Right lung (tissue), 2 donors: ENCODE measurements at regions not wholly inside any gene's neighbourhood (a gene's known extent, or its start where the extent isn't known, plus 50 kb on each side); places are given as distances from the start of the nearest gene placed in this dataset.
A peak's percentile ranks its signal among the peaks of the same experiment; 100 is the strongest.
"Not testable (repeated sequence)": the region's sequence is repeated elsewhere in the genome, so short reads cannot be mapped to it uniquely, and the experiment has no call there.

Experiments used
- DNase-seq, 2 donors: peaks; one replicate each; pipeline ENCODE4 v3.0.0-alpha.2; 2013

GRCh38 chr1:199791495-199791894 lies 236.0 kb upstream of the NR5A2 start:
- no peak for DNase-seq

GRCh38 chr1:199792874-199793273 lies 234.6 kb upstream of the NR5A2 start:
- DNase-seq = no peak

GRCh38 chr1:199794105-199794863 lies 233.2 kb upstream of the NR5A2 start:
- no peak for DNase-seq

GRCh38 chr1:199799116-199799515 lies 228.4 kb upstream of the NR5A2 start:
- DNase-seq = no peak

DNA sequence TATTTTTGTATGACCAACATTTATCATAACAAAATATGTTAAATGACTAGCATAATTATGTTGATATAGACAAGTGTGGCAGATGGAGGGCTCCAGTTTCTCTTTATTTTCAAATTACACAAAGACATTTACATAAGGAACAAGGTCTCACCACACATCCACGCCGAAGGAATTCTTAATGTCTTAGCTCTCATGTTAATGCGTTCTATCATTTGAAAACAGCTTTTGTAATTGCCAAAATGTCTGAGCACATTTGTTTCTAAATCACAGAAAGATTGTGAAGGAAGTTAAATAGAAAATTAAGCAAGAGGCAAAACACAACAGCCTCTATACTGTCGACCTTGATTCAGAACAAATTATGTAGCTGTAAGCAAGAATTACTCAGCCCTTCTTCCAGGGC lies 223.0 kb upstream of the NR5A2 start:
- DNase-seq = no peak

- DNase-seq = no peak
These were observed 219.2 kb upstream of the NR5A2 start for GRCh38 chr1:199808110-199808870.

DNA sequence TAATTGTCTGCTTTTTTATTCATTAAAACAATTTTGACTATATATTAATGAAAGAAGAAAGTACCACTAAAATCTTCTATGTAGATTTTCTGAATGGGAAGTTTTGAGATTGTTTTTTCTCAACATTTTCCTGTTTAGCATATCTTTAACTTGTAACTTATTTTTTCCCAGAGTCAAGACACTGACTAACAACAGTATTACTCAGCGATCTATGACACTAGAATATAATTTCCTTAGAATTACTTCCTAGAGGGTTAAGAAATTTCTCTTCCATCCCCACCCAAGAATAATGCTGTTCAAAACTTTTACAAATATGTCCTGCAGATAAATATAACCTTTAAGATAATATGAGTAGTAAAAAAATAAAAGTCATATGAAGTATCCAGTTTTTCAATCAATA lies 218.2 kb upstream of the NR5A2 start:
- no peak for DNase-seq

DNA sequence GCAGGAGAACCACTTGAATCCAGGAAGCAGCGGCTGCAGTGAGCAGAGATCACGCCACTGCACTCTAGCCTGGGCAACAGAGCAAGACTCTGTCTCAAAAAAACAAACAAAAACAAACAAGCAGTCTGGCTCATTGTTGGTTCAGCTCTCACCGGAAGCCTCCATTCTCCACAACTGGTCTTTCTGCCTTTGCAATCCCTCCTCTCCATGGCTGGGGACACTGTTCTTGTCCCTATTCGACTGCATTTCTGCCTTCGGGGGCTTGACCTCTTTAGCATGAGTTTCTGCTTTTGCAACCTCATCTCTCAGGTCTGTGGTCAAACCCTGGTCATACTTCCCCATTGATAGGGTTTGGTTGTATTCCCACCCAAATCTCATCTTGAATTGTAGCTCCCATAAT lies 216.3 kb upstream of the NR5A2 start:
- no peak for DNase-seq

DNA sequence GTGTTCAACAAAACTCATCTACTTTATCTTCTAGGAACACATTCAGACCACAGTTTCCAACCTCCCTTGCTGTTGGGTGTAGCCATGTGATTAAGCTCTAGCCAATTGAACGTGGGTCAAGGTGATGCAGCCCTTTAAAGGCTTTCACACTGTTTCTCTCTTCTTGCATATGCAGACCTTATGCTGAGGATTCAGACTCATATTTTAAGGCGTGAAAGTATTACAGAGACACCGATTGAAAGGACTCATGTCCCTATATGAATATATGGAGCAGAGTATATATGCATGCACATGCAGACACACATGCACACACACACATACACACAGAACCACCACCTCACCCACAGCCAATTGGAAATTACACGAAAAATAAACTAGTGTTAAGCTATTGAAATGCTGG lies 214.3 kb upstream of the NR5A2 start:
- DNase-seq = no peak

DNA sequence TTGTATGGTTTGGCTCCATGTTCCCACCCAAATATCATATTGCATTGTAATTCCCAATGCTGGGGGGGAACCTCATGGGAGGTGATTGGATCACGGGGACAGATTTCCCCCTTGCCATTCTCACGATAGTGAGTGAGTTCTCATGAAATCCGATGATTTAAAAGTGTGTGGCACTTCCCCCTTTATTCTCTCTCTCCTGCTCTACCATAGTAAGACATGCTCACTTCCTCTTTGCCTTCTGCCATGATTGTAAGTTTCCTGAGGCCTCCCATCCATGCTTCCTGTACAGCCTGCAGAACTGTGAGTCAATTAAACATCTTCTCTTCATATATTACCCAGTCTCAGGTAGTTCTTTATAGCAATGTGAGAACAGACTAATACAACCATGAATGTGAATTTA lies 211.6 kb upstream of the NR5A2 start:
- no peak for DNase-seq

DNA sequence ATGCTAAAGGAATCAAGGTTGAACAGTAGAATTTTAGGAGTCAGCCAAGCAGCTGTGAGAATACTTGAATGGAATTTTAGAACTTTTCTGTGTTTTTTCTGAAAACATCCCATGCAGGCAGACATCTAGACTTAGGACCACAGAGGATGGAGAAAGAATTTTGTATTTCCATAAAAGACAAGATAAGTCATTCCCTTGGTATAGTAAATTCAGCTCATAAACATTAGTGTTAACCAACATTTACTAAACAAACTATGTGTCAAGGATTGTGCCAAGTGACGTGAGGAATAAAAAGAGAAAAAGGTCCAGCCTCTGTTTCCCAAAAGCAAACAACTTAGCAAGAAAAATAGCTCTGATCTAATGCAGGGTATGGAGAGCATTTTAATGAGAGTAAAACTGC lies 210.2 kb upstream of the NR5A2 start:
- no peak for DNase-seq

- peak; percentile 25 to 38 for DNase-seq
These were observed 206.3 kb upstream of the NR5A2 start for GRCh38 chr1:199821029-199821779.

- DNase-seq = no peak
These were observed 195.1 kb upstream of the NR5A2 start for GRCh38 chr1:199832451-199832850.

GRCh38 chr1:199834711-199835110 lies 192.8 kb upstream of the NR5A2 start:
- no peak for DNase-seq

DNA sequence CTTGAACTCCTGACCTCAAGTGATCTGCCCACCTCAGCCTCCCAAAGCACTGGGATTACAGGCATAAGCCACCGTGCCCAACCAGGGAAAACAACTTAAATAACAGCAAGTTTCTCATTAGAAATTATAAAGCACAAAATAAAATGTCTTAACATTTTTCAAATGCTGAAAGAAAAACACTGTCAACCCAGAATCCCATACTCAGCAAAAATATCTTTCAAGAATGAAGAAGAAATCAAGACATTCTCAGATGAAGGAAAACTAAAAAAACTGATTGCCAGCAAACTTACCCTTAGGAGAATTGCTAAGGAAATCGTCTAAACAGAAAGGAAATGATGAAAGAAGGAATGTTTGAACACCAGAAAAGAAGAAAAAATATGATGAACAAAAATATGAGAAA lies 191.1 kb upstream of the NR5A2 start:
- no peak for DNase-seq

DNA sequence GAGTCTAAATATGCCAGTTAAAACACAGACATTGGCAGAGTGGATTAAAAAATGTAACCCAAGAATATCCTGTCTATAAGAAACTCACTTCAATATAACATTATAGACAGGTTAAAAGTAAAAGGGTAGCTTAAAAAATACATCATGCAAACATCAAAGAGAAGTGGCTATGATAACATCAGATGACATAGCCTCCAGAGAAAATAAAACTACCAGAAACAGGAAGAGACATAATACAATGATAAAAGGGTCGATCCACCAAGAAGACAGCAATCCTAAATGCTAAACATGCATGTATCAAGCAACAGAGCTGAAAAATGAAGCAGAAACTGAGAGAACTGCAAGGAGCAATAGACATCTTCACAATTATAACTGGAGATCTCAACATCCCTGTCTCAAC lies 190.2 kb upstream of the NR5A2 start:
- no peak for DNase-seq

- DNase-seq = not testable (repeated sequence)
These were observed 187.9 kb upstream of the NR5A2 start for GRCh38 chr1:199839608-199840007.

- DNase-seq = not testable (repeated sequence)
These were observed 184.4 kb upstream of the NR5A2 start for GRCh38 chr1:199843096-199843495.

GRCh38 chr1:199843861-199844260 lies 183.6 kb upstream of the NR5A2 start:
- DNase-seq = no peak

DNA sequence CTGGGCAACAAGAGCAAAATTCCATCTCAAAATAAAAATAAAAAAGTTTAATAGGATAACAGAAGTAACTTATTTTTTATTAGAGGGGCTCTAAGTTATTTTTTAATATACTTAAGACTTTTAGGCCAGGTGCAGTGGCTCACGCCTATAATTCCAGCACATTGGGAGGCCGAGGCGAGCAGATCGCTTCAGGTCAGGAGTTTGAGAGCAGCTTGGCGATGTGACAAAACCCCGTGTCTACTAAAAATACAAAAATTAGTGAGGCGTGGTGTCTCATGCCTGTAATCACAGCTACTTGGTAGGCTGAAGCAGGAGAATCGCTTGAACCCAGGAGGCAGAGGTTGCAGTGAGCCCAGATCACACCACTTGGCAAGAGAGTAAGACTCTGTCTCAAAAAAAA lies 180.5 kb upstream of the NR5A2 start:
- DNase-seq = no peak

GRCh38 chr1:199851439-199852140 lies 175.9 kb upstream of the NR5A2 start:
- no peak for DNase-seq

DNA sequence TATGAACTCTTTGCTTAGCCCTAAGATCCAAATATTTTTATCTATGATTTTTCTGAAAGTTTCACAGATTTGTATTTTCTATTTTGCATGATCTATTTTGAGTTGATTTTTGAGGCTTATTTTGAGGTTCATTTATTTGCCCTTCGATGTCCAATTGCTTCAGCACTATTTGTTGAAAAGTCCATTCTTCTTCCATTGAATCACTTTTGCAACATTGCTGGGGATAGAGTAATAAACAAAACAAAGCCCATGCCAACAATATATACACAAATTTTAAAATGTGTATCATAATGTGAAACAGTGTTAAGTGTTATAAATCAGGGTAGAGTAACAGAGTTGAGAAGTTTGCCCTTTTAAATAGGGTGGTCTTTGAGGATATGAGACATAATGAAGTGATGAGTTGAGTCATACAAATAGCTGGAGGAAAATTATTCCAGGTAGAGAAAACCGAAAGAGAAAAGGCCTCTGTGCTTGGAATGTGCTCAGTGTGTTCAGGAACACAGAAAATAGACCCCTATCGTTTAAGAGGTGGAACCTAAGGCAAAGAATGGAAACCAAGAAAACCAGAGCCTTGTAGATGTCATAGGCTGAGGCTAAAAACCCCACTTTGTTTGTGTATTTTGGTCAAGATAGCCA lies 172.7 kb upstream of the NR5A2 start:
- DNase-seq = no peak
